Motor neuron (in vitro differentiated cells): ENCODE measurements at regions not wholly inside any gene's neighbourhood (a gene's known extent, or its start where the extent isn't known, plus 50 kb on each side); places are given as distances from the start of the nearest gene placed in this dataset.

ENCODE experiments used
- ATAC-seq, 8 experiments: fragments of 200-7000 bp; cut with Tn5 transposase; replicated peaks in 6 of 8; 2 replicates each; pipeline ENCODE4 v1.8.0; 2021; ENCODE audit warnings: mild to moderate bottlenecking in 8 of 8, moderate library complexity in 8 of 8
- H3K27ac ChIP-seq, 2 donors: fragments of 250-450 bp; sonication (Bioruptor Pico); 2 replicates each; pipeline ENCODE4 v1.9.0; 2021; ENCODE audit warnings: antibody characterized with exemption in 2 of 2, mild to moderate bottlenecking in 2 of 2, moderate library complexity in 1 of 2
- H3K4me1 ChIP-seq, 2 donors: fragments of 250-450 bp; sonication (Bioruptor Pico); replicated peaks in 1 of 2; 2 replicates each; pipeline ENCODE4 v1.6.1; 2021; ENCODE audit warnings: antibody characterized with exemption in 2 of 2, mild to moderate bottlenecking in 2 of 2, moderate library complexity in 1 of 2
- H3K4me3 ChIP-seq, 5 donors: fragments of 250-450 bp; sonication (Bioruptor Pico); 2 replicates each; pipeline ENCODE4 v1.9.0; 2021; ENCODE audit warnings: antibody characterized with exemption in 5 of 5, mild to moderate bottlenecking in 5 of 5, moderate library complexity in 4 of 5
- WGBS, 10 experiments: fragments of 450-650 bp; shearing (Covaris generic); methylation state at CpG; one replicate each; pipeline ENCODE4 v1.0.0; 2022; 5-methylcytosine and 5-hydroxymethylcytosine counted together
- in situ Hi-C, 9 experiments: fragments of 400-800 bp; cut with MboI; loops; one replicate each; pipeline ENCODE4 v1.15.0; 2021; ENCODE audit warnings: low sequenced_read_pairs in 9 of 9, low pct_unique_long_range_greater_than_20kb in 2 of 9; ENCODE audit not compliant: unreplicated experiment in 9 of 9

DNA sequence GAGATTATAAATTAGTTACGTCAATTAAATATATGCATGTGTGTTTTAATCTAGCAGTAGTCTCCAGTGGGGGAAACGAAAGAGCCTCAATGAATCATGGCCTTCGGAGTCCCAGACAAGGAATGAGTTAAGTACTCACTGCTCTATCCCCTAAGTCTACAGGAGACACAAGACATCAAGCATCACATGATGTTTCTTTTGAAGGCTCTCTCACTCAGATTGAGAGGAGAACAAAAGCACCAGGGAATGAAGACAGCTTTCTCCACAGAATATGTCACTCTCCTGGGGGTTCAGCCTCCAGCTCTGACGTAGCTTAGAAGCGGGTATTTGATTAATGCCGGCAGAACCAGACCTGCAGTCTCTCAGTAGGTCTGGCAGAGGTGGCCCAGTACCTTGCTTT, 381.4 kb downstream of the ACTL7B start:
- ATAC-seq: peak in 5 of 8 experiments; percentile 58 to 81 (median 76)
- peaks cover 0 to 15% of the 10 kb centered on the region in 2 donors for H3K4me1 ChIP-seq
- WGBS, 10 experiments: 33 to 100% (median 52%) methylated on average over 1 to 6 of the region's 6 CpGs; no CpG with 5 or more reads in 1 of the 10 experiments
- no peak overlapping the region for H3K4me3 ChIP-seq
- no peak overlapping the region for H3K27ac ChIP-seq
- in situ Hi-C loops: loop anchor here in 1 of 9 experiments (25.0 kb wide), 1 partner anchor 88 kb away; no protein-coding TSS in a partner anchor

DNA sequence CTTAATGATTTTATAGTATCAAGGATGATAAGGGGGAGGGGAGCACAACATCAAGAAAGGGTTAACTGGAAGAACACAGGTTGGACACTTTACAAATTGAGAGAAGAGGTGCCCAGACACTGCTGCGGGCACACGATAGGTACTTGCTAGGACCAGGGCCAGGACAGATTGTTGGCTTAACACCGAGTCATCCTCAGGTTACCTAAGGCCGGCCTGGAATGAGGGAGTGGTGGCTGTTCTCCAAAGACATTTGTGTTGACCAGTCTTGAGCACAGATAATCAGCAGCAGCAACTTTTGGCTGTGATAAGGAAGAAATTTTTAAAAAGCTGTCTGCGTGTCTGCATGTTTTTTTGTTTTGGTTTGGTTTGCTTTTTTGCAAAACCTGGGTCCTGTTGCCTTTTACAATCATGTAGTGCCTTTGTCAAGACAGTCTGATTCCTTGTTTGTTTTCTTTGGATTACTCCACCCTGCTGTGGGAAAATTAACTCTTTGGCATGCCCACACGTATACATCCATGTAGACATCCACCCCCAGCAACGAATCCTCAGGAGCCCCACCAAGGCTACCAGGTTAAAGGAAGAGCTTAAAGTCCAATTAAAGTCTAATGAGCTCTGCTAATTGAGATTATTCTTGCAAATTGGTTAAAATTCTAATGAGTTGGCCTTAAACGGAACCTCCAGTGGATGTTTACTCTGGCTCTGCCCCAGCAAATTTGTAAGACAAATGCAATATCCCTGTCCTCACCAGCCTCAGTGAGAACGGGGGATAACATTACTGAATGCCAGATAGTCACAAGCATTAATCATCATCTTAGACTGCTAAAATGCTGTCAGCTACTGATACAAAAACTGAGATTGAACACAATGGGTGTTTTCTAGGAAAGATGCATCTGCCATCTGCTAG, 382.3 kb downstream of the ACTL7B start:
- Histone ChIP-seq H3K4me3 (no peak overlapping the region), H3K27ac (no peak overlapping the region), H3K4me1 (peaks cover 0 to 15% of the 10 kb centered on the region in 2 donors)
- 4 to 100% (median 60%) methylated on average over 1 to 9 of the region's 9 CpGs; no CpG with 5 or more reads in 1 of the 10 experiments for WGBS, 10 experiments
- peak; percentile 36 to 91 (median 50) for ATAC-seq
- in situ Hi-C loops: loop anchor here in 1 of 9 experiments (25.0 kb wide), 1 partner anchor 89 kb away; no protein-coding TSS in a partner anchor

GRCh38 chr9:108469654-108470053, 386.1 kb downstream of the ACTL7B start:
- Histone ChIP-seq H3K4me3 (no peak overlapping the region), H3K4me1 (peaks cover 0 to 12% of the 10 kb centered on the region in 2 donors), H3K27ac (no peak overlapping the region)
- WGBS, 10 experiments: 28 to 93% (median 67%) methylated on average over 1 to 6 of the region's 8 CpGs; no CpG with 5 or more reads in 3 of the 10 experiments
- peak in 2 of 8 experiments; percentile 29 to 47 for ATAC-seq
- in situ Hi-C loops: loop anchor here in 1 of 9 experiments (25.0 kb wide), 1 partner anchor 93 kb away; no protein-coding TSS in a partner anchor

- peaks cover 0 to under 1% of the 10 kb centered on the region in 2 donors for H3K4me1 ChIP-seq
- H3K4me3 ChIP-seq: no peak overlapping the region
- in situ Hi-C loops: loop anchor here in 1 of 9 experiments (25.0 kb wide), 1 partner anchor 94 kb away; no protein-coding TSS in a partner anchor
- peak in 3 of 8 experiments; percentile 36 to 45 (median 44) for ATAC-seq
- H3K27ac ChIP-seq: no peak overlapping the region
- 50 to 100% (median 81%) methylated on average over 1 to 4 of the region's 4 CpGs for WGBS, 10 experiments
Measured at GRCh38 chr9:108468364-108468763, 387.4 kb downstream of the ACTL7B start.

- 12 to 100% (median 73%) methylated on average over 1 to 6 of the region's 6 CpGs; no CpG with 5 or more reads in 1 of the 10 experiments for WGBS, 10 experiments
- in situ Hi-C loops: loop anchor here in 1 of 9 experiments (25.0 kb wide), 1 partner anchor 95 kb away; no protein-coding TSS in a partner anchor
Measured at GRCh38 chr9:108467653-108468324, 388.0 kb downstream of the ACTL7B start.

DNA sequence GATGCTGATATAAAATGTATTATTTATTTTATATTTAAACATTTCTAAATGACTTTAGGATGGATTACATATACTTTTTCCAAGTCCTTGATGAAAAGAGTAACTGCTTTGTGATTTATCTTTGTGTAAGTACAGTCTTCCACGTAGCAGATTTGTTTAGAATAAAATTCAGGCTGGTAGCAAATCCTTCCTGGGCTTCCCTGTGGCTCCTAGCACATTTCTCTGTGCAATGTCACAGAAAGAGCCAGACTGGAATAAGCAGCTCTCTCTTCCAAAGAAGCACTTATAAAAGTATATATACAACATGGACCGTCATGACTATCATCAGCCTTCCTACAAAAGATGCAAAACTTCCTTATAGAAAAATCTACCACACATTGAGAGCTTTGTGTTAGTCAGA, 388.6 kb downstream of the ACTL7B start:
- 25 to 100% (median 100%) methylated on average over 1 to 2 of the region's 2 CpGs; no CpG with 5 or more reads in 1 of the 10 experiments for WGBS, 10 experiments
- H3K27ac ChIP-seq: no peak overlapping the region
- in situ Hi-C loops: loop anchor here in 1 of 9 experiments (25.0 kb wide), 1 partner anchor 95 kb away; no protein-coding TSS in a partner anchor
- H3K4me3 ChIP-seq: no peak overlapping the region
- H3K4me1 ChIP-seq: no peaks in the 10 kb centered on the region
- no peak for ATAC-seq

More at GRCh38 chr9:108467653-108468324, 388.0 kb downstream of the ACTL7B start:
- Histone ChIP-seq H3K27ac (no peak overlapping the region), H3K4me1 (no peaks in the 10 kb centered on the region), H3K4me3 (no peak overlapping the region)
- peak in 1 of 8 experiments; percentile 21 for ATAC-seq

- WGBS, 10 experiments: 25 to 100% (median 67%) methylated on average over 1 to 2 of the region's 2 CpGs; no CpG with 5 or more reads in 4 of the 10 experiments
- in situ Hi-C loops: loop anchor here in 1 of 9 experiments (25.0 kb wide), 1 partner anchor 96 kb away; no protein-coding TSS in a partner anchor
- no peak overlapping the region for H3K4me3 ChIP-seq
- H3K27ac ChIP-seq: no peak overlapping the region
- no peak for ATAC-seq
- no peaks in the 10 kb centered on the region for H3K4me1 ChIP-seq
Measured at GRCh38 chr9:108466304-108466703, 389.5 kb downstream of the ACTL7B start.

GRCh38 chr9:108463932-108464606, 391.7 kb downstream of the ACTL7B start:
- ATAC-seq: no peak

DNA sequence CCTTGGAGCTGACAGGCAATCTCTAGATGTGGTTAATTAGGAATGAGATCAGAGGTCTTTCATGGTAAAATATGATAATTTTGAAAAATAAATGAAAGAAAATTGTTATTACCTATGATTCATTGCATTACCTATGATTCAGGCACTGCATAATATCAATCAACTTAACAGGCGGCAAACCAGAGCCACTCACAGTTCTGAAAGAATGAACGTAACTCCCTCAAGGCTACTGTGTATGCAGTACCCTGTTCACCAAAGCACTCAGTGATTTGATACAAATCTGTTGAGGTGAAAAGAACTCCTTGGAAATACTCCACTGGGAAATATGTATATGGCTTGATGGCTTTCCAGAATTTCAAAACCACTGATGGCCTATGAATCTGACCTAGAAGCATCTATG, 398.9 kb downstream of the ACTL7B start:
- in situ Hi-C loops: loop anchor here in 1 of 9 experiments (25.0 kb wide), 1 partner anchor 105 kb away; no protein-coding TSS in a partner anchor
- peak in 2 of 8 experiments; percentile 52 to 77 for ATAC-seq
- 72 to 100% (median 100%) methylated on average over 1 to 2 of the region's 2 CpGs for WGBS, 10 experiments
- Histone ChIP-seq H3K27ac (no peak overlapping the region), H3K4me3 (no peak overlapping the region), H3K4me1 (no peaks in the 10 kb centered on the region)

More at GRCh38 chr9:108463932-108464606, 391.7 kb downstream of the ACTL7B start:
- no peak overlapping the region for H3K4me3 ChIP-seq
- in situ Hi-C loops: loop anchor here in 1 of 9 experiments (25.0 kb wide), 1 partner anchor 98 kb away; no protein-coding TSS in a partner anchor
- WGBS, 10 experiments: 25 to 80% (median 49%) methylated on average over 1 to 3 of the region's 3 CpGs; no CpG with 5 or more reads in 4 of the 10 experiments
- no peak overlapping the region for H3K27ac ChIP-seq
- no peaks in the 10 kb centered on the region for H3K4me1 ChIP-seq

DNA sequence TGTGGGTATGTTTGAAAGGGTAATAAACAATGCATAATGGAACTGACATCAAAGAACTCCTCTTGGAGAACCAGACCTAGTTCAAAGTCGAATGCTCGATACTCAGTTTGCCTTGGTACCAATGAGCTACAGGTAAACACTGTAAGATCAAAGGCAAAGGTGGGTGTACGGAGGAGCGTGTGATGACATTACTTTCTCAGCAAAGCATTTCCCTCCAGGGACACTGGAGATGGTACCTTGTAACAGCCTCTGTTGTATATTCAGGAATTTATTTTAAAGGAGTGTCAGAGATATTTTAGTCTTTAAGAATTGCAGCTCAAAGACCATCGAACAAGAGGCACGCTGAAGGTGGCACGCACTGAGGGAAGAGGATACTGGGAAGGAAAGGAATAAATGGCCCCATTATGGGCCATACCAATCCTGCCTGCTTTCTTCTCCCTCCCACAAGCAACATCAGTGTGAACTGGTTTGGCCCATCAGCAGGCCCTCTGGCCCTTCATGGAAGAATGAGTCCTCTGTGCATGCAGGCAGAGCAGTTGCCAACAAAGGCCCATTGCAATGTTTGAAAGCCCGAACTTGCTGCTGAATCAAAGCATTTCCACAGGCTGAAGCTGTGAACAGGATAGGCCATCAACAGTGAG, 410.2 kb downstream of the ACTL7B start:
- H3K4me3 ChIP-seq: no peak overlapping the region
- ATAC-seq: no peak

GRCh38 chr9:108444400-108445358, 411.1 kb downstream of the ACTL7B start:
- ATAC-seq: peak in 4 of 8 experiments; percentile 35 to 84 (median 78)
- Histone ChIP-seq H3K4me1 (peaks cover 0 to 12% of the 10 kb centered on the region in 2 donors), H3K4me3 (no peak overlapping the region), H3K27ac (no peak overlapping the region)
- WGBS, 10 experiments: 0 to 86% (median 47%) methylated on average over 1 to 4 of the region's 5 CpGs; no CpG with 5 or more reads in 1 of the 10 experiments
- in situ Hi-C loops: no loop called here

More for the DNA sequence above, 410.2 kb downstream of the ACTL7B start:
- Histone ChIP-seq H3K27ac (no peak overlapping the region), H3K4me1 (peaks cover 0 to 12% of the 10 kb centered on the region in 2 donors)
- in situ Hi-C loops: no loop called here
- WGBS, 10 experiments: 80 to 100% (median 93%) methylated on average over 2 to 8 of the region's 8 CpGs; no CpG with 5 or more reads in 1 of the 10 experiments
